Islet of Langerhans (tissue), 1 donor: ENCODE measurements at regions not wholly inside any gene's neighbourhood (a gene's known extent, or its start where the extent isn't known, plus 50 kb on each side); places are given as distances from the start of the nearest gene placed in this dataset.
"Not testable (repeated sequence)": the region's sequence is repeated elsewhere in the genome, so short reads cannot be mapped to it uniquely, and the experiment has no call there.

Experiments
- FAIRE-seq: peaks from one replicate; lab custom pipeline; 2011; peaks lifted over from hg19 to GRCh38; lab: Jason Lieb, UNC

GRCh38 chr2:35794796-35795450 lies 560.7 kb upstream of the CRIM1 start:
- no peak for FAIRE-seq

- FAIRE-seq: no peak
These were observed 565.3 kb upstream of the CRIM1 start for GRCh38 chr2:35790292-35790691.

- FAIRE-seq: no peak
These were observed 567.0 kb upstream of the CRIM1 start for GRCh38 chr2:35788543-35788942.

- FAIRE-seq: no peak
These were observed 568.1 kb upstream of the CRIM1 start for GRCh38 chr2:35787302-35788031.

- no peak for FAIRE-seq
These were observed 570.0 kb upstream of the CRIM1 start for GRCh38 chr2:35785564-35785963.

- FAIRE-seq: no peak
These were observed 570.8 kb upstream of the CRIM1 start for GRCh38 chr2:35784777-35785176.

- no peak for FAIRE-seq
These were observed 571.9 kb upstream of the CRIM1 start for GRCh38 chr2:35783723-35784122.

- FAIRE-seq: no peak
These were observed 614.0 kb upstream of the CRIM1 start for GRCh38 chr2:35741556-35741955.

GRCh38 chr2:35731674-35732073 lies 623.9 kb upstream of the CRIM1 start:
- FAIRE-seq: no peak

- FAIRE-seq: no peak
These were observed 640.7 kb upstream of the CRIM1 start for GRCh38 chr2:35714883-35715282.

- no peak for FAIRE-seq
These were observed 647.1 kb upstream of the CRIM1 start for GRCh38 chr2:35708411-35708923.

GRCh38 chr2:35688309-35688708 lies 667.3 kb upstream of the CRIM1 start:
- FAIRE-seq: no peak

- no peak for FAIRE-seq
These were observed 703.8 kb upstream of the CRIM1 start for GRCh38 chr2:35651688-35652323.

GRCh38 chr2:35614640-35615039 lies 740.9 kb upstream of the CRIM1 start:
- no peak for FAIRE-seq

GRCh38 chr2:35606394-35606793 lies 749.2 kb upstream of the CRIM1 start:
- no peak for FAIRE-seq

- FAIRE-seq: no peak
These were observed 757.3 kb upstream of the CRIM1 start for GRCh38 chr2:35598310-35598709.

GRCh38 chr2:35591886-35592285 lies 763.7 kb upstream of the CRIM1 start:
- FAIRE-seq: no peak

GRCh38 chr2:35585972-35586371 lies 769.6 kb upstream of the CRIM1 start:
- no peak for FAIRE-seq

GRCh38 chr2:35582637-35583036 lies 772.9 kb upstream of the CRIM1 start:
- no peak for FAIRE-seq

GRCh38 chr2:35580956-35581355 lies 774.6 kb upstream of the CRIM1 start:
- FAIRE-seq: no peak

GRCh38 chr2:35568574-35568973 lies 787.0 kb upstream of the CRIM1 start:
- FAIRE-seq: not testable (repeated sequence)

- no peak for FAIRE-seq
These were observed 793.1 kb upstream of the CRIM1 start for GRCh38 chr2:35562488-35562887.

- FAIRE-seq: no peak
These were observed 807.4 kb upstream of the CRIM1 start for GRCh38 chr2:35548171-35548570.
